AG04449 (cell line): ENCODE measurements at regions not wholly inside any gene's neighbourhood (a gene's known extent, or its start where the extent isn't known, plus 50 kb on each side); places are given as distances from the start of the nearest gene placed in this dataset.

Source experiments
- CTCF ChIA-PET: fragments of 350-600 bp; formaldehyde crosslinking; extraction: SDS; loops from one replicate; lab custom pipeline; 2021; ENCODE audit warnings: antibody characterized with exemption; lab: Yijun Ruan, JAX
- POLR2A ChIA-PET: fragments of 400-600, 350-600 bp; formaldehyde crosslinking; extraction: SDS; loops from one replicate; lab custom pipeline; 2020; ENCODE audit warnings: antibody characterized with exemption, inconsistent platforms; lab: Yijun Ruan, JAX
- DNase-seq: peaks from one replicate; pipeline ENCODE4 v3.0.0-alpha.2; 2010; ENCODE audit warnings: low read depth, low spot score
- H3K4me3 ChIP-seq: 2 replicates; pipeline ENCODE4 v1.5.1; 2011; ENCODE audit warnings: low read depth, mild to moderate bottlenecking, control low read depth, low read length
- TF ChIP-seq, protein P1 (sequence below): IDR thresholded peaks from one replicate; pipeline ENCODE4 v1.5.1; 2011; ENCODE audit warnings: mild to moderate bottlenecking, moderate library complexity, low read length, control low read depth, inconsistent platforms; ENCODE audit not compliant: insufficient read depth; ENCODE audit errors: missing control alignments

DNA sequence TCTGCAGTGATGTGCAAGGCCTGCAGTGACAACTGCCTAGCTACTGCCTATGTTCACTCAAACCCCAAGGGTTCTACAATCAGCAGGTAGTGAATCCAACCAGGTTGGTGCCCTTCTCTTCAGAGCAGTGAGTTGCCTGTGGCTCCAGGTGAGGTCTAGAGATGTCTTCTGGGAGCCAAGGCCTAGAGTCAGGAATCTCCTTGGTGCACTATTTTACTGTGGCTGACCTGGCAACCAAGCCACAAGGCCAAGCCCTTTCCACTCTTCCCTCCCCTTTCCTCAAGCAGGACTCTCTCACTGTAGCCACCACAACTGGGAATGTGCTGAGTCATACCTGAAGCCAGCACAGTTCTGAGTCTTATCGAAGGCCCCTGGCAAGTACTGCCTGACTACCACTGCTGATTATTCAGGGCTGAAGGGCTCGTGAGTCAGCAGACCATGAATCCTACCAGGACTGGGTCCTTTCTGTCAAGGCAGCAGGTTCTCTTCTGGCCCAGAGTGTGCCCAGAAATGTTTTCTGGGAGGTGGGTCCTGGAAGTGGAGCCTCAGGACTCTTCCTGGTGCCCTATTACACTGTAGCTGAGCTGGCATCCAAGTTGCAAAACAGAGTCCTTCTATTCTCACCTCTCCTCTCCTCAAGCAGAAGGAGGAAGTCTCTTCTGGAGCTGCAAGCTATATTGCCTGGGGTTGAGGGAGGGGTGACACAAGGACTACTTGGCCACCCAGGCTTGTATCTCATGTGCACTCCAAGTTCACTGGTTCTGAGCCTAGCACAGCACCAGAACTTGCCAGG lies 111.6 kb downstream of the BTC start:
- ChIA-PET POLR2A (no interaction called here), CTCF (interaction anchor here (1.9 to 20.7 kb wide), 3 partner anchors 11 to 363 kb away, joined by 9 to 404 read pairs (median 18); no protein-coding TSS in a partner anchor)
- TF ChIP-seq, protein P1, sequence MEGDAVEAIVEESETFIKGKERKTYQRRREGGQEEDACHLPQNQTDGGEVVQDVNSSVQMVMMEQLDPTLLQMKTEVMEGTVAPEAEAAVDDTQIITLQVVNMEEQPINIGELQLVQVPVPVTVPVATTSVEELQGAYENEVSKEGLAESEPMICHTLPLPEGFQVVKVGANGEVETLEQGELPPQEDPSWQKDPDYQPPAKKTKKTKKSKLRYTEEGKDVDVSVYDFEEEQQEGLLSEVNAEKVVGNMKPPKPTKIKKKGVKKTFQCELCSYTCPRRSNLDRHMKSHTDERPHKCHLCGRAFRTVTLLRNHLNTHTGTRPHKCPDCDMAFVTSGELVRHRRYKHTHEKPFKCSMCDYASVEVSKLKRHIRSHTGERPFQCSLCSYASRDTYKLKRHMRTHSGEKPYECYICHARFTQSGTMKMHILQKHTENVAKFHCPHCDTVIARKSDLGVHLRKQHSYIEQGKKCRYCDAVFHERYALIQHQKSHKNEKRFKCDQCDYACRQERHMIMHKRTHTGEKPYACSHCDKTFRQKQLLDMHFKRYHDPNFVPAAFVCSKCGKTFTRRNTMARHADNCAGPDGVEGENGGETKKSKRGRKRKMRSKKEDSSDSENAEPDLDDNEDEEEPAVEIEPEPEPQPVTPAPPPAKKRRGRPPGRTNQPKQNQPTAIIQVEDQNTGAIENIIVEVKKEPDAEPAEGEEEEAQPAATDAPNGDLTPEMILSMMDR, result no peak
- H3K4me3 ChIP-seq, result no peak overlapping the region
- peak; percentile 72 for DNase-seq

DNA sequence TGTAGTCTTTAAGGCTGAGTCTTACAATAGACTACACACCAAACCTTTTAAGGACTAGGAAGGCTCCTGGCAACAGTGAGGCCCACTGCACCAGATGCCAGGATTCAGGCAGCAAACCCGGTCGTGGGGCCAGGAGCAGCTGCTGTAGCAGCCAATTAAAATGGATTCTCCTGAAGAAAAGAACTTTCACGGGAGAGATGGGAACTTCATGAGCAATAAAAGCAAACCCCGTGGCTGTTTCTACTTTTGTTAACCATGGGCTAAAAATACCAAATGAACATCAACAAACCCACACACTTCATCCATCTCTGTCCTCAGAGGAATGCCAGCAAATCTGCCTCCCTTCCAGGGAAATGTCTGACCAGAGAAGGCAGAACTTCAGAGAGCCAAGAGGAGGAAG lies 101.4 kb downstream of the BTC start:
- CTCF ChIA-PET, result no interaction called here
- TF ChIP-seq, protein P1, result no peak
- POLR2A ChIA-PET, result no interaction called here
- DNase-seq, result no peak
- H3K4me3 ChIP-seq, result no peak overlapping the region
